Subcutaneous abdominal adipose tissue (tissue), 5 donors: ENCODE measurements at regions not wholly inside any gene's neighbourhood (a gene's known extent, or its start where the extent isn't known, plus 50 kb on each side); places are given as distances from the start of the nearest gene placed in this dataset.
A peak's percentile ranks its signal among the peaks of the same experiment; 100 is the strongest.
"Not testable (repeated sequence)": the region's sequence is repeated elsewhere in the genome, so short reads cannot be mapped to it uniquely, and the experiment has no call there.

Experiments used
- H3K27ac ChIP-seq: one replicate; pipeline ENCODE4 v1.7.0; 2013; ENCODE audit warnings: low read depth, mild to moderate bottlenecking, inconsistent platforms, low read length, moderate library complexity
- H3K27me3 ChIP-seq, 5 donors: one replicate each; pipeline ENCODE4 v1.7.0; 2013; ENCODE audit warnings: low read length in 5 of 5, inconsistent platforms in 1 of 5; ENCODE audit not compliant: control insufficient read depth in 5 of 5, insufficient read depth in 4 of 5
- H3K36me3 ChIP-seq, 5 donors: one replicate each; pipeline ENCODE4 v1.7.0; 2013; ENCODE audit warnings: low read length in 5 of 5; ENCODE audit not compliant: control insufficient read depth in 5 of 5, insufficient read depth in 5 of 5
- H3K4me1 ChIP-seq, 5 donors: one replicate each; pipeline ENCODE4 v1.7.0; 2013; ENCODE audit warnings: low read length in 5 of 5, mild to moderate bottlenecking in 3 of 5, moderate library complexity in 1 of 5; ENCODE audit not compliant: control insufficient read depth in 5 of 5, insufficient read depth in 5 of 5
- H3K4me3 ChIP-seq, 5 donors: one replicate each; pipeline ENCODE4 v1.7.0; 2013; ENCODE audit warnings: low read length in 5 of 5, low read depth in 1 of 5
- H3K9ac ChIP-seq, 5 donors: one replicate each; pipeline ENCODE4 v1.7.0; 2013; ENCODE audit warnings: low read length in 5 of 5, mild to moderate bottlenecking in 4 of 5, moderate library complexity in 3 of 5
- H3K9me3 ChIP-seq, 5 donors: one replicate each; pipeline ENCODE4 v1.7.0; 2013; ENCODE audit warnings: low read length in 5 of 5; ENCODE audit not compliant: control insufficient read depth in 5 of 5
- donor health status: healthy.
- donor health status: healthy.
- donor health status: healthy.
- donor health status: healthy.
- donor health status: healthy.

DNA sequence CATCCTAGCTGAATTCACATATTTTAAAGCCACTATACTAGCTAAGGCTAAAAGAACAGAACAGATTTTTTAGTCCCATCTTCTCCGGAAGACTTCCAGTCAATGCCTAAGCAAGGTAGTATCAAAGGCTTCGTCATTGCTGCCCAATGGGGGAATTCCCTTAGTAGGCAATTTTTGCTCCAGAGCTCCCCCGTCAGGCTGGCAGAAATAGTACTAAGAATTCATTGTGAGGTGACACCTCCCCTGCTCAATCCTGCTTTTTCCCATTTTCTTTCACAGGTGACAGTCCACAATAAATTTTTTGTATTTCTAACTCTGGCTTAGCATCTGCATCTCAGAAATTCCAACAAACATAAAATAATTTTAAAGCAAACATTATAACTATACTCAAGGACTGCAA lies 52.8 kb upstream of the SRSF6 start:
- Histone ChIP-seq H3K4me3 (no peak overlapping the region), H3K4me1 (no peaks in the 10 kb centered on the region), H3K9me3 (peaks cover 0 to 13% (median 0%) of the 10 kb centered on the region in 5 donors), H3K36me3 (no peaks in the 10 kb centered on the region), H3K27me3 (peaks cover 0 to 3% (median 0%) of the 10 kb centered on the region in 5 donors), H3K27ac (no peak overlapping the region), H3K9ac (no peak overlapping the region)

DNA sequence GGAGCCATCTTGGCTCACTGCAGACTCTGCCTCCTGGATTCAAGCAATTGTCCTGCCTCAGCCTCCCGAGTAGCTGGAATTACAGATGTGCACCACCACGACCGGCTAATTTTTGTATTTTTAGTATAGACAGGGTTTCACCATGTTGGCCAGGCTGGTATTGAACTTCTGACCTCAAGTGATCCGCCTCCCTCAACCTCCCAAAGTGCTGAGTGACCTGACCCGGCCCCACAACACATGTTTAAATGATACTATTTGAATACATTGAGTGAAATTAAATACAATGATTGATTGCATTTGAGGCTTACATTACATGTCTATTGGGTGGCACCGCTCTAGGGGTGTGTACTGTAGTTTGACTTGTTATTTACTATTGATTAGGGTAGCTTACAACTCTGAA lies 56.8 kb upstream of the SRSF6 start:
- H3K27me3 ChIP-seq, H3K9me3 ChIP-seq, H3K27ac ChIP-seq, H3K36me3 ChIP-seq, H3K9ac ChIP-seq, H3K4me3 ChIP-seq, H3K4me1 ChIP-seq: not testable (repeated sequence)

DNA sequence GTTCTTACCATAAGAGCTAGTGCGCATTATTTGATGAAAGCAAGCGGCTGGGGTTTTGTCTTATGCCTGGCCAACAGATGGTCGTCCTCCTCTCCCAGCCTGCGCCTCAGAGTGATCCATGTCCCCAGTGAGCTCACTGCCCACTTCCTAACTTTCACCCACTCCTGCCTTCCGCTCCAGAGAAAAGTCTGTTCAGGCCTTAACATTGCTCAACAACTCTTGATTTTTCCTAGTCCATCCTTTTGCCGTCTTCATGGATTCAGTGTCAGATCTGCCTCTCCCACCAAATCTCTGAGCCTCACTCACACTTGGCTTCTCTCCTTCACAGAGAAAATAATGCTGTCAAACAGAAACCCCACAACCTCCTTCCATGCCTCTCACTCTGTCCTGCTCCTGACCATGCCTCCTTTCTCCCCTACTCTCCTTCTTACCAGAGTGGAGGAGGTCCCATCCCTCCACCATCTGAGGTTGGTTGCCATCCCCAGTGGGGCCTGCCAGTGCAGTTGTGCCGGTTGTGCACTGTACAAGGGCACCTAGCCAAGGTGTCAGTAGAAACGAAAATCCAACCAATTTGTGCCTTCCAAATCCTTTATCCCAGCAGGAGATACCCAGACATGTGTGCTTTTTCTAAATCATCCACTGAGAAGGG lies 58.9 kb upstream of the SRSF6 start:
- peaks cover 0 to 3% (median 0%) of the 10 kb centered on the region in 5 donors for H3K27me3 ChIP-seq

DNA sequence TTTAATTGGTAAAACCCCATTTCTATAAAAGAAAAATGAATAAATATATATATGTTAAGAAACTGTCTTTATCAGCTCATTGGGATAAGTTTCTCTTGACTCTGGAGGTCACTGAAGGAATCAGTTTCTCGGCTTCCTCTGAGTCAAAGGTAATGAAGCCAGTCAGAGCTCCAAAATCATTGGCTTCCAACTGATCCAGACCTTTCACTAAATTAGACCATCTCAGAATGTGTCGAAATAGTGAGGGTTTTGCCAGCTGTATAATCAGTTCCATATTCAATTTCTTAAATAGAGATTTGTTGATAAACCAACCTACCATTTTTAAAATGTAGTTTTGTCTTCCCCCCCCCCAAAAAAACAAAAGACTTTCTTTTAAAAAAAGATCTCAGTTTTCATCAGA lies 60.5 kb upstream of the SRSF6 start:
- no peak overlapping the region for H3K4me3 ChIP-seq
- no peaks in the 10 kb centered on the region for H3K36me3 ChIP-seq
- H3K27me3 ChIP-seq: peaks cover 0 to 8% (median 5%) of the 10 kb centered on the region in 5 donors
- H3K9ac ChIP-seq: no peak overlapping the region
- no peak overlapping the region for H3K27ac ChIP-seq
- peaks cover 0 to 3% (median 0%) of the 10 kb centered on the region in 5 donors for H3K9me3 ChIP-seq
- peaks cover 0 to 4% (median 0%) of the 10 kb centered on the region in 5 donors for H3K4me1 ChIP-seq

More for the DNA sequence above, 58.9 kb upstream of the SRSF6 start:
- H3K4me1 ChIP-seq: peaks cover 0 to 4% (median 0%) of the 10 kb centered on the region in 5 donors
- peaks cover 0 to 2% (median 0%) of the 10 kb centered on the region in 5 donors for H3K9me3 ChIP-seq
- H3K36me3 ChIP-seq: no peaks in the 10 kb centered on the region
- no peak overlapping the region for H3K4me3 ChIP-seq
- H3K9ac ChIP-seq: no peak overlapping the region
- no peak overlapping the region for H3K27ac ChIP-seq

- peaks cover 0 to 3% (median 0%) of the 10 kb centered on the region in 5 donors for H3K9me3 ChIP-seq
- H3K27ac ChIP-seq: no peak overlapping the region
- H3K9ac ChIP-seq: no peak overlapping the region
- no peak overlapping the region for H3K4me3 ChIP-seq
- H3K27me3 ChIP-seq: peaks cover 0 to 8% (median 5%) of the 10 kb centered on the region in 5 donors
- peaks cover 0 to 10% (median 10%) of the 10 kb centered on the region in 5 donors for H3K4me1 ChIP-seq
- H3K36me3 ChIP-seq: no peaks in the 10 kb centered on the region
Observed at GRCh38 chr20:43393052-43393451, 64.6 kb upstream of the SRSF6 start.

DNA sequence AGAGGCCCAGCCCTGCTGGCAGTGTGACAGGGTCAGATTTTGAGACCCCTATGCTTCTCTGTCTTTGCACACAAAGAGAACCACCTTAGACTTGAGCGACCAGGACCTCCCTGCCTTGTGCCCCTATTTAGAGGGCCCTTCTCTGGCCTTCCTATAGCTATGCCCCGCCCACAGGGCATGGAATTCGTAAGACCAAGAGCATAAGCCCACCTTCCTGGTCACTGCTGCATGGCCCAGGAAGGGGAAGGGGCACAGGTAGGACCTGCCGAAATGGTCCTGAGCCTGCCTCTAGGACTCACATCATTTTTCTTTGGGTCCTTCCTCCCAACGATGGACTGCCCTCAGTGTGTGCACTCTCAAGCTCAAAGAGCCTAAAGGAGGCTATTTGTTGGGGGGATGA lies 65.1 kb upstream of the SRSF6 start:
- Histone ChIP-seq H3K27me3 (peaks cover 0 to 8% (median 5%) of the 10 kb centered on the region in 5 donors), H3K9me3 (peaks cover 0 to 3% (median 0%) of the 10 kb centered on the region in 5 donors), H3K36me3 (no peaks in the 10 kb centered on the region), H3K27ac (no peak overlapping the region), H3K9ac (no peak overlapping the region), H3K4me3 (no peak overlapping the region), H3K4me1 (peaks cover 0 to 10% (median 7%) of the 10 kb centered on the region in 5 donors)

DNA sequence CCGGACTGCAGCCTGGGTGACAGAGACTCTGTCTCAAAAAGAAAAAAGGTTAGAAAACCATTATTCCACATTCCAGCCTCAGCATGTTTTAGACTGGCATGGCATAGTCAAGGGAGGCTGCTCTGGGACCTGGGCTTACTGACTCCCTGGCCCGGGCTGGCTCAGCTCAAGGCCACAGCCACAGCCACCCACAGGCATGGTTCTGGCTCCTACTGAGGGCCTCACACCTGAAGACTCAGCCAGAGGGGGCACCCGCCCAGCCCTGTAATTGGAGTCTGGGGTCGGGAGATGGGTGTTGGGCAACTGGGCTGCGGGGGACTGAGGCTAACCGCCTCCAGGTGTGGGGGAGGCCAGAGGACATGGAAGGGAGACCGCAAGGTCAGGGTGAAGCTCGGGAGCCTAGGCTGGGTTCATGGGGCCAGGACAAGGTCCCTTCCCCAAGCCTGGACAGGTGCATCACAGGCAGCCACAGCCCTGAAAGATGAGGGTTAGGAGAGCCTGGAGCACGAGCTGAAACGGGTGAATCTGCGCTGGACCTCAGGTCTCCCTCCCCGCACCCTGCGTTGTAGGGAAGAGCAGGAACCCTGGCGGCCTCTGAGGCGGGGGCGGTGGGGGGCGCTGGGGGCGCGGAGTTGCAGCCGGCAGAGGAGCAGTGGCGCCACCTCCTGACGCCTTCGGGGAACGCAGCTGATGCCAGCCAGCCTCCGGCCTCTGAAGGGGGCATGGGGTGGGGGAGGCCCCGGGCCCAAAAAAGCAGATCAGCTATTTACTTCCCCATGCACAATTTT lies 67.7 kb upstream of the SRSF6 start:
- Histone ChIP-seq H3K4me3 (no peak overlapping the region), H3K9me3 (peaks cover 0 to 3% (median 0%) of the 10 kb centered on the region in 5 donors), H3K4me1 (peaks cover 0 to 10% (median 5%) of the 10 kb centered on the region in 5 donors), H3K27ac (no peak overlapping the region), H3K36me3 (no peaks in the 10 kb centered on the region), H3K27me3 (peaks cover 0 to 8% (median 5%) of the 10 kb centered on the region in 5 donors), H3K9ac (no peak overlapping the region)

DNA sequence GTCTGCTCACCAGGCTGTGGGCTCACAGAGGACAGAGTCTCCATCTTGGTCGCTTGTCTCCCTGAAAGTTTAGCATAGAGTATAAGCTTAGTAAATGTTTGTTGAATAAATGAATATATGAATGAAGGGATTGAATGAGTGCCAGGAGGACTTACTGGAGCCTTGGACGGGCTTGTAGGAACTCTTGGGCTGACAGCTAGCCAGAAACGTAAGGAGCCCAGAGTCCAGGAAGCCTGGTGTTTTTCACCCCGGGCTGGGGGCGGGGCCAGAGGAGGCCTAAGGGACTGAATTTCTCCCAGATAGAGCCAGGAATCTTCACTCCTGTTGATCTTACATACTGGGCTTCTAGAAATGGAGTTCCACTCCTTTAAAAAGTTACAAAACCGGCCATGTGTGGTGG lies 68.5 kb upstream of the SRSF6 start:
- Histone ChIP-seq H3K9me3 (peaks cover 0 to 3% (median 0%) of the 10 kb centered on the region in 5 donors), H3K4me1 (peaks cover 0 to 10% (median 5%) of the 10 kb centered on the region in 5 donors), H3K27me3 (peaks cover 0 to 14% (median 5%) of the 10 kb centered on the region in 5 donors), H3K27ac (peak overlapping the region; percentile 30), H3K9ac (no peak overlapping the region), H3K4me3 (no peak overlapping the region), H3K36me3 (no peaks in the 10 kb centered on the region)

GRCh38 chr20:43388268-43389002 lies 69.3 kb upstream of the SRSF6 start:
- Histone ChIP-seq H3K27me3 (peaks cover 0 to 16% (median 6%) of the 10 kb centered on the region in 5 donors), H3K9ac (no peak overlapping the region), H3K36me3 (no peaks in the 10 kb centered on the region), H3K27ac (peak overlapping the region; percentile 30), H3K4me1 (peaks cover 0 to 17% (median 10%) of the 10 kb centered on the region in 5 donors), H3K9me3 (no peaks in the 10 kb centered on the region), H3K4me3 (no peak overlapping the region)
